Fibroblast of skin of left biceps (primary cell): ENCODE measurements at regions not wholly inside any gene's neighbourhood (a gene's known extent, or its start where the extent isn't known, plus 50 kb on each side); places are given as distances from the start of the nearest gene placed in this dataset.

Experiments used
- DNase-seq, 2 experiments: peaks; one replicate each; pipeline ENCODE4 v3.0.0-alpha.2; 2013; ENCODE audit warnings: low read depth in 2 of 2

- DNase-seq = no peak
Measured at GRCh38 chr6:140985679-140986275, 1146.9 kb upstream of the GJE1 start.

GRCh38 chr6:140980265-140980887 lies 1152.3 kb upstream of the GJE1 start:
- no peak for DNase-seq

- DNase-seq = peak; percentile 38 to 49
Measured at GRCh38 chr6:140979642-140980091, 1153.1 kb upstream of the GJE1 start.

- DNase-seq = no peak
Measured at GRCh38 chr6:140977403-140977802, 1155.3 kb upstream of the GJE1 start.

GRCh38 chr6:140976806-140977205 lies 1155.9 kb upstream of the GJE1 start:
- DNase-seq = no peak

- DNase-seq = no peak
Measured at GRCh38 chr6:140970485-140970884, 1162.2 kb upstream of the GJE1 start.

GRCh38 chr6:140968062-140968461 lies 1164.7 kb upstream of the GJE1 start:
- DNase-seq = no peak

- no peak for DNase-seq
Measured at GRCh38 chr6:140966676-140967075, 1166.0 kb upstream of the GJE1 start.

- no peak for DNase-seq
Measured at GRCh38 chr6:140960566-140960965, 1172.2 kb upstream of the GJE1 start.

- no peak for DNase-seq
Measured at GRCh38 chr6:140957386-140957785, 1175.3 kb upstream of the GJE1 start.

- peak; percentile 51 to 73 for DNase-seq
Measured at GRCh38 chr6:140956571-140957369, 1176.0 kb upstream of the GJE1 start.

GRCh38 chr6:140940251-140940925 lies 1192.3 kb upstream of the GJE1 start:
- no peak for DNase-seq

GRCh38 chr6:140932909-140933308 lies 1199.8 kb upstream of the GJE1 start:
- no peak for DNase-seq

- no peak for DNase-seq
Measured at GRCh38 chr6:140931581-140931980, 1201.1 kb upstream of the GJE1 start.

- DNase-seq = no peak
Measured at GRCh38 chr6:140929121-140929520, 1203.6 kb upstream of the GJE1 start.

GRCh38 chr6:140923048-140923447 lies 1209.7 kb upstream of the GJE1 start:
- no peak for DNase-seq

GRCh38 chr6:140921366-140922226 lies 1211.1 kb upstream of the GJE1 start:
- peak; percentile 72 to 74 for DNase-seq

- DNase-seq = no peak
Measured at GRCh38 chr6:140917911-140918310, 1214.8 kb upstream of the GJE1 start.

GRCh38 chr6:140915551-140915950 lies 1217.2 kb upstream of the GJE1 start:
- DNase-seq = no peak

- DNase-seq = no peak
Measured at GRCh38 chr6:140915103-140915502, 1217.6 kb upstream of the GJE1 start.

- no peak for DNase-seq
Measured at GRCh38 chr6:140912686-140913085, 1220.0 kb upstream of the GJE1 start.
